Smooth muscle cell of the brain vasculature (primary cell): ENCODE measurements at regions not wholly inside any gene's neighbourhood (a gene's known extent, or its start where the extent isn't known, plus 50 kb on each side); places are given as distances from the start of the nearest gene placed in this dataset.

Experiments used
- DNase-seq: peaks from one replicate; pipeline ENCODE4 v3.0.0-alpha.2; 2012; ENCODE audit warnings: low read depth, low spot score

- no peak for DNase-seq
These were observed 263.4 kb upstream of the CHD6 start for GRCh38 chr20:41881466-41882046.

DNA sequence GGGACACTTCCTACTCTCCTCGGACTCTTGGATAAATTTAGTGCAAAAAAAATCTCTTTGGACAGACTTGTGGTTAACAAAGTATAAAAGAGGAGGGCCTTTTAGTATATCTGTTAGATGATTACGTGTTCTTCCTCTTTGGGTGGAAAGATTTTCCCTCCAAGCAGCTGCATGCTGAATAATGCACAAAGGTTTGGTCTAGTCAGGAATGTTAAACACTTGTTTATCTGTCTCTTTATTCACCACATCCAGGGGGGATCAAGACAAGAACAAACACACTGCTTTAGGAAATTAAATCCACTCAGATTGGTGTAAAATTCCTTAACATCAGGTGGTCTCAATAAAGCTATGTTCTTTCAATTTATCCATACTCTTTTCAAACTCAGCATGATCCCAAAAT is 260.9 kb upstream of the CHD6 start:
- no peak for DNase-seq

GRCh38 chr20:41877911-41878310 is 259.7 kb upstream of the CHD6 start:
- DNase-seq, result no peak

- DNase-seq, result no peak
These were observed 256.5 kb upstream of the CHD6 start for GRCh38 chr20:41874658-41875057.

DNA sequence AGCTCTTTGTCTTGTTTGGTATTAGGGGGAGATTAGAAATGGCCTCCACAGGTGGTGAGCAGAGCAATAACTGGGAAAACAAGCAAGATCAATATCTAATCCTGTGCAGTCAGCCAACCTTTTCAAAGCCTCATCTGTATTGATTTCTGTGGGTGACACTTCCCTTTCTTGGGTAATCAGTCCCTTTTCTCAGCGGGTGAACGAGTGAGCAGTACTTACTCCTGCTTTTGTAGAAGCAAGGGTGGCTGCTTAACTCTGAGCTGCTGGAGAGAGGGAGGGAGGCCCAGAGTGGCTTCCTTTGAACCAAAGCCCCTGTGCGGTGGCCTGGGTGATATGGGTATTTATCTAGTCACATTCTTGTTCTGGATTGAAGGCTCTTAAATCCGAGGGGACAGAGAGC is 254.8 kb upstream of the CHD6 start:
- DNase-seq, result no peak

GRCh38 chr20:41870869-41871462 is 252.8 kb upstream of the CHD6 start:
- DNase-seq, result no peak

GRCh38 chr20:41869261-41869660 is 251.1 kb upstream of the CHD6 start:
- no peak for DNase-seq

- no peak for DNase-seq
These were observed 247.8 kb upstream of the CHD6 start for GRCh38 chr20:41865938-41866337.

DNA sequence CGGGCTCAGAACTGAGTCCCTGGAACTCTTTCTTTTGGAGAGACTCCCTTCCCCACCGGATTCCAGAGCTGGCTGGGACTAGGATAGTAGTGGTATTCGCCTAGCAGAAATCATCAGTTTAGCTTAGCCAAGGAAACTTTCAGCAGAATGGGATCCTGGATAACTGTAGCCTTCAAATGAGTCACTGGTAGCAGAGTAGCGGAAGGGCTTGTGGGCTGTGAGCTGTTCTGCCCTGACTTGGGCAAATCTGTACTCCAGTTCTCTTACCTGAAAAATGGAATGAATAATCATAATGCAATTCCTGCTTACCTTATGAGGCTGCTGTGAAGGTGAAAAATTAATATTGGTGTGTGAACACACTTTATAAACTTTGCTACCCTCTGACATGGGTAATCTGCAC is 244.3 kb upstream of the CHD6 start:
- no peak for DNase-seq

DNA sequence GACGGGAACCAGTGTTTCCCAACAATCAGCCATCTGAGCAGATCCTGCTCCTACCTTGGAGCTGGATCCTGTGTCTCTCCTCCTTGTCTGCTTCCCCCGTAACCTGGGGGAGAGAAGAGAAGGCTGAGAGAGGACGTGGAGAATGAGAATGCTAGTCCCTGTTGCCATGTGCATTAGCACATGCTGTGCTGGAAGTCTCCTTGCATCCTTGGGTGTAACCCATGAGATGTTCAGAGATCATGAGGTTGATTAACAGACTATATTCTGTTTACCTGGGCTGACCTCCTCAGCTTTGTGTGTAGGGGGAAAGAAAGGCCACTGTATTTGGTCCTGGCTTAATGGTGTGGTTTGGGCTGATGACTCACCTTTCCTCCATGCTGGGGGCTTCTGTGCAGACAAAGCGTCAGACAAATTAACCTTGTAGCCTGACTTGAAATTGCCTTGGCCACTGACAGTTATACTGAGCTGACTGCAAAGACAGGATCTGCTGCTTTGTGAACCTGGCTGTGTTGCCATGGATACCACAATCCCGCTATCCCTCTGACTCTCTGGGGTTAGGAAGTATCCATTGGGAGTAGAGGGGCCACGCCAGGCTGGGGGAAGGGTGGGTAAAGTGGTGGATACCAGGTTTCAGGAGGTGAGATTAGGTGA is 243.7 kb upstream of the CHD6 start:
- DNase-seq, result no peak

DNA sequence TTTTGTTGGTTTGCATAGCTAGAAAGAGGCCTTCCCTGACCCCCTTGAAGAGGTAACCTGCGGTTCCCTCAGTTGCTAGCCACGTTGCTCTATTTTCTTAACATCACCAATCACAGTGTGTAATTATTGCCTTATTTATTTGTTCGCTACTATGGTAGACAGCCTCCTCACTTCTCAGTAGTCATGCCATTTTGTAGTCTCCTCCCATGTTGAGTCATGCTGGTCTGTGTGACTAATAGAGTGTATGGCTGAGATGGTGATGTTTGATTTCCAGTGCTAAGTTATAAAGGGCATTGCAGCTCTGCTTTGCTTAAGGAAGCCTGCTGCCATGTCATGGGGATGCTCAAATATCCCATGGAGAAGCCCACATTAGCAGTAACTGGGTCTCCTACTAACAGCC is 236.6 kb upstream of the CHD6 start:
- DNase-seq, result no peak

DNA sequence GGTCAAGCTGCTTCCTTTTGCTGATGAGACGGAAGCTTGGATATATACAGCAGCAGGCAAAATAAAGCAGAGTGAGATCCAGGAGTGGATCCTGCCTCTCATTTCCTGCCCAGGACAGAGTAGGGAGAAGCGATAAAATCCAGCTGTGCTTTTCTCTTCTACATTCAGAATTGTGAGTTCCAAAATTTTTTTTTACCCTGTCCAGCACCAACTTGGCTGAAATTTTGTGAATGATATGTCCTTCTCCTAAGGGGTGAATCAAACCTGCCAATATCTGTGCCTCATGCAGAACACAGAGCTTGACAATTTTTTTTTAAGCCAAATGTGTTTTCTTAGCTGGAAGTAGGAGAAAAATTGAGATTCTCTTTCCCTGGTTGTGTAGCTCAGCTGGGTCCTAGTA is 235.6 kb upstream of the CHD6 start:
- DNase-seq, result no peak

GRCh38 chr20:41848180-41848579 is 230.0 kb upstream of the CHD6 start:
- DNase-seq, result no peak

DNA sequence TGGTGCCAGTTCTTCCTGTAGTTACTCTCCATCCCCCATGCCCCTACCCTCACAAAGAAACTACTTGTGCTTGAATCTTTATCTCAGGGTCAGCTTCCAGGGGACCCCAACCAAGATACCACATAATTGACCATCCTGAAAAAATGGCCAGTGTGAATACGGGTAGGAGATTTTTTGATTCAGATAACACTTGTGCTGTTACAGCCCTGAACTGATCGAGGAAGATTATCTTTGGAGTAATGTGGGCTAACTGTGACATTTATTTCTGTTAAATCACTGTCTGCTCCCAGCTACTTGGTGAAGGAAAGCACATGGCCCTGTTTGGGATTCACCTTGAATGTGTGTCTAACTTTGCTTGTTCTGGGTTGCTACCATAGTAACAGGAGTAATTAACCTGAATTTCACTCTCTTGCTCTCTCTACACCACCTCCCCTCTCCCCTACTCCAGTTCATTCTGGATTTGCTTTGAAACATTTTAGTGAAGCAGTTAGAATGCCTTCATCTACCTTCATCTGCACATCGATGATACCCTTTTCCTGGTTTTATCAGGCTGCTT is 219.6 kb upstream of the CHD6 start:
- no peak for DNase-seq

- no peak for DNase-seq
These were observed 215.6 kb upstream of the CHD6 start for GRCh38 chr20:41833739-41834138.

DNA sequence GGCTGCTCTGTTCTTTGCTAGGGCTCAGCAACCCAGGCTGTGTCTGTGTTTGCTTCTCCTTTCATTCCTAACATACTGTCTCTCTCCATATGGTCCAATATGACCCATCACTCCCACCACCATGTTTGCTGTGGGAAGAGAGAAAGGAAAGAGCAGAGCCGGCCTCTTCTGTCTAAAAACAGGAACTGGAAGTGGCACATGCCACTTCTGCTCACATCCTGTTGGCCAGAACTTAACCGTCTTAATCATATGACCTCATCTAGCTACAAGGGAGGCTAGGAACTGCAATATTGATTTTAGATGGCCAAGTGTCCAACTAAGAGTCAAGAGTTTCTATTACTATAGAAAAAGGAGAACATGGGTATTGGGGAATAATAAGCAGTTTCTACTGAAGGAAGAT is 212.5 kb upstream of the CHD6 start:
- DNase-seq, result no peak

DNA sequence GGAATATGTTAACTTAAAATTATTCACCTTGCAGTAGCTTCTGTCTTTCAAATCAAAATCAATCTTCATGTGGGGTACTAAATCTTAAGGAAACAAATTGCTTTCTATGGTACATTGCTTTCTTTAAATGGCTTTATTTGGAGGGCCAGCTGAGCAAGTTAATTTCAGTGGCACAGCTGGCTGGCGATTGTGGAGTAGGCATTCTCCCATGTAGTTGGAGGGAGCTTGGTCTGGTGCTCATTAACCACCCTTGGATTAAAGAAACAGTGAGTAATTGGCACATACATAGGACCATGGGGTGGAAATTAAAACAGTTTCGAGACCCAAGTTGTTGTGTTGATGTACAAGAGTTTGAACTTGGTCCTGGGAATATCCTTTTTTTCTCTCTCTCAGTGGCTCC is 201.3 kb upstream of the CHD6 start:
- no peak for DNase-seq

- DNase-seq, result no peak
These were observed 200.8 kb upstream of the CHD6 start for GRCh38 chr20:41818991-41819390.

GRCh38 chr20:41818369-41818768 is 200.2 kb upstream of the CHD6 start:
- DNase-seq, result no peak

GRCh38 chr20:41811456-41811855 is 193.3 kb upstream of the CHD6 start:
- no peak for DNase-seq

- no peak for DNase-seq
These were observed 181.9 kb upstream of the CHD6 start for GRCh38 chr20:41800040-41800439.

GRCh38 chr20:41798930-41799502 is 180.8 kb upstream of the CHD6 start:
- no peak for DNase-seq

DNA sequence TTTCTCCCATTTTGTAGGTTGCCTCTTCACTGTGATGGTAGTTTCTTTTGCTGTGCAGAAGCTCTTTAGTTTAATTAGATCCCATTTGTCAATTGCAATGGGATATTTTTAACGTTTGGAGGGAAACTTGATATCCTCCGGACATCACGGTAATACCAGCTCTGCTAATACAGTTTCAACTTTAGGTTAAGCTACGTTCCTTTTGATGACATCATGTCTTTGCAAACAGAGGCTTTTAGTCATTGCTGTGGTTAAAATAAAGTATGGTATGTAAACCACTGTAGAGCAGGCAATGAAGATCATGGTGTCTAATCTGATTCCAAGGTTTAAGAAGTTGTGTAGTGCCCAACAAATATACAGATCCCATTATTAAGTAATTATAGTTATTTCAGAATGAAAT is 168.0 kb upstream of the CHD6 start:
- no peak for DNase-seq
